HG02588 (cell line): ENCODE measurements at regions not wholly inside any gene's neighbourhood (a gene's known extent, or its start where the extent isn't known, plus 50 kb on each side); places are given as distances from the start of the nearest gene placed in this dataset.

Experiments used
- ATAC-seq: cut with Tn5 transposase; IDR thresholded peaks from one replicate; pipeline ENCODE4 v1.9.1; 2021; ENCODE audit warnings: mild to moderate bottlenecking, moderate library complexity; ENCODE audit not compliant: unreplicated experiment

GRCh38 chr5:173741087-173741486 lies 124.6 kb upstream of the BOD1 start:
- ATAC-seq, result no peak

GRCh38 chr5:173741729-173742431 lies 125.4 kb upstream of the BOD1 start:
- ATAC-seq, result no peak

- ATAC-seq, result peak; percentile 52
These were observed 126.0 kb upstream of the BOD1 start for GRCh38 chr5:173742432-173742816.

GRCh38 chr5:173743641-173744343 lies 127.3 kb upstream of the BOD1 start:
- ATAC-seq, result peak; percentile 44

GRCh38 chr5:173744551-173744950 lies 128.1 kb upstream of the BOD1 start:
- no peak for ATAC-seq

GRCh38 chr5:173745123-173745522 lies 128.7 kb upstream of the BOD1 start:
- peak; percentile 62 for ATAC-seq

- no peak for ATAC-seq
These were observed 129.1 kb upstream of the BOD1 start for GRCh38 chr5:173745557-173745956.

- ATAC-seq, result no peak
These were observed 129.7 kb upstream of the BOD1 start for GRCh38 chr5:173746047-173746646.

- ATAC-seq, result no peak
These were observed 131.4 kb upstream of the BOD1 start for GRCh38 chr5:173747876-173748275.

GRCh38 chr5:173750538-173751265 lies 134.3 kb upstream of the BOD1 start:
- no peak for ATAC-seq

- ATAC-seq, result no peak
These were observed 134.8 kb upstream of the BOD1 start for GRCh38 chr5:173751266-173751600.

GRCh38 chr5:173752653-173753052 lies 135.5 kb upstream of the CPEB4 start:
- no peak for ATAC-seq

GRCh38 chr5:173753307-173754168 lies 134.6 kb upstream of the CPEB4 start:
- no peak for ATAC-seq

GRCh38 chr5:173755319-173755718 lies 132.8 kb upstream of the CPEB4 start:
- no peak for ATAC-seq

GRCh38 chr5:173757403-173758209 lies 130.5 kb upstream of the CPEB4 start:
- ATAC-seq, result no peak

- no peak for ATAC-seq
These were observed 129.5 kb upstream of the CPEB4 start for GRCh38 chr5:173758676-173759075.

- ATAC-seq, result no peak
These were observed 128.5 kb upstream of the CPEB4 start for GRCh38 chr5:173759691-173760090.

- no peak for ATAC-seq
These were observed 127.5 kb upstream of the CPEB4 start for GRCh38 chr5:173760461-173761177.

- ATAC-seq, result no peak
These were observed 127.0 kb upstream of the CPEB4 start for GRCh38 chr5:173761178-173761513.
